WERI-Rb-1 (cell line): ENCODE measurements at regions not wholly inside any gene's neighbourhood (a gene's known extent, or its start where the extent isn't known, plus 50 kb on each side); places are given as distances from the start of the nearest gene placed in this dataset.

Source experiments
- DNase-seq: peaks from one replicate; pipeline ENCODE4 v3.0.0-alpha.2; 2020
- H3K27ac ChIP-seq: fragments of 250-450 bp; sonication (Bioruptor Pico); 2 replicates; pipeline ENCODE4 v1.5.1; 2020; ENCODE audit warnings: mild to moderate bottlenecking, moderate library complexity
- H3K27me3 ChIP-seq: fragments of 250-450 bp; sonication (Bioruptor Pico); 2 replicates; pipeline ENCODE4 v1.5.1; 2021; ENCODE audit warnings: mild to moderate bottlenecking, low read depth, moderate library complexity; ENCODE audit not compliant: insufficient read depth, severe bottlenecking
- H3K36me3 ChIP-seq: fragments of 250-450 bp; sonication (Bioruptor Pico); 2 replicates; pipeline ENCODE4 v1.5.1; 2020; ENCODE audit warnings: mild to moderate bottlenecking, moderate library complexity
- H3K4me3 ChIP-seq: 2 replicates; pipeline ENCODE4 v1.5.1; 2011; ENCODE audit warnings: low read depth, mild to moderate bottlenecking, control low read depth, low read length
- H3K9me3 ChIP-seq: fragments of 250-450 bp; sonication (Bioruptor Pico); 2 replicates; pipeline ENCODE4 v1.5.1; 2021; ENCODE audit warnings: mild to moderate bottlenecking, moderate library complexity; ENCODE audit not compliant: severe bottlenecking
- TF ChIP-seq, protein P1 (sequence below): IDR thresholded peaks from 2 replicates; pipeline ENCODE4 v1.5.1; 2011; ENCODE audit warnings: low read depth, mild to moderate bottlenecking, control low read depth, inconsistent platforms, low read length

DNA sequence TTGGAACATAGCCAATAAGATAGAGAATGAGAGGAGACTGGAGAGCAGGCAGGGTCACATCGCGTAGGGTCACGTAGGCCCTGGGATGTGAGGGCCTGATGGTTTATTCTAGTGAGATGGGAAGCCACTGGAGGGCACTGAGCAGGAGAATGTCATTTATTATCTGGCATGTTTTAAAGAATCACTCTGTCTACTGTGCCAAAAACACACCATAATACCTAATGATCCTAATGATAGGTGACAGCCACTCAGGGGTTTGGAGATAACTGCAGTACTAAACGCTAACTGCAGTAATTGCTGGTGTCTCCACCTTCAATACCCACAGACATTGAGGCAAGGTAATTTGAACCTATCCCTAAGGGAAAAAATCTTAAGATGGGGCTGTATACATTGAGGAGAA, 185.4 kb downstream of the TTLL7 start:
- Histone ChIP-seq H3K27ac (no peak overlapping the region), H3K4me3 (no peak overlapping the region), H3K36me3 (no peaks in the 10 kb centered on the region), H3K9me3 (no peaks in the 10 kb centered on the region), H3K27me3 (no peaks in the 10 kb centered on the region)
- TF ChIP-seq, protein P1, sequence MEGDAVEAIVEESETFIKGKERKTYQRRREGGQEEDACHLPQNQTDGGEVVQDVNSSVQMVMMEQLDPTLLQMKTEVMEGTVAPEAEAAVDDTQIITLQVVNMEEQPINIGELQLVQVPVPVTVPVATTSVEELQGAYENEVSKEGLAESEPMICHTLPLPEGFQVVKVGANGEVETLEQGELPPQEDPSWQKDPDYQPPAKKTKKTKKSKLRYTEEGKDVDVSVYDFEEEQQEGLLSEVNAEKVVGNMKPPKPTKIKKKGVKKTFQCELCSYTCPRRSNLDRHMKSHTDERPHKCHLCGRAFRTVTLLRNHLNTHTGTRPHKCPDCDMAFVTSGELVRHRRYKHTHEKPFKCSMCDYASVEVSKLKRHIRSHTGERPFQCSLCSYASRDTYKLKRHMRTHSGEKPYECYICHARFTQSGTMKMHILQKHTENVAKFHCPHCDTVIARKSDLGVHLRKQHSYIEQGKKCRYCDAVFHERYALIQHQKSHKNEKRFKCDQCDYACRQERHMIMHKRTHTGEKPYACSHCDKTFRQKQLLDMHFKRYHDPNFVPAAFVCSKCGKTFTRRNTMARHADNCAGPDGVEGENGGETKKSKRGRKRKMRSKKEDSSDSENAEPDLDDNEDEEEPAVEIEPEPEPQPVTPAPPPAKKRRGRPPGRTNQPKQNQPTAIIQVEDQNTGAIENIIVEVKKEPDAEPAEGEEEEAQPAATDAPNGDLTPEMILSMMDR: no peak
- no peak for DNase-seq

DNA sequence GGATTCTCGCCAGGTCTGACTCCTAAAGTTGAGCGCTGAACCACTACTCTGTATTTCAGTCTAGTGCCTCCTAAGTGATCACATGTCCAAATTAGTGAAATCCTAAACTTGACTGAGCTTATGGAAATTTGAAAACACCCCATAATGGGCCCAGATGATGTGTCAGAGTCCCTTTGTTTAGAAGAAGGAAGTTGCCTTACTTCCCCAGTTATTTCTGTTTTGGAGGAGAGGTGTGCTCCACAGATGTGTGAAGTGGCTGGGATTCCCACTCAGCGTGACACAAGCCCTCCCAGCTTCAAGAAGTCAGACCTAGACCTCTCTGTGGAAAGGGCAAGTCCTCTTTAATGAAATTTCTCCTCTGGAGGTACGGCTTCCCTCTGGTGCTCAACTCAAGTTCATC, 188.8 kb downstream of the TTLL7 start:
- TF ChIP-seq, protein P1: no peak
- no peak for DNase-seq
- H3K27me3 ChIP-seq: no peaks in the 10 kb centered on the region
- no peaks in the 10 kb centered on the region for H3K9me3 ChIP-seq
- no peaks in the 10 kb centered on the region for H3K36me3 ChIP-seq
- H3K4me3 ChIP-seq: no peak overlapping the region
- no peak overlapping the region for H3K27ac ChIP-seq

DNA sequence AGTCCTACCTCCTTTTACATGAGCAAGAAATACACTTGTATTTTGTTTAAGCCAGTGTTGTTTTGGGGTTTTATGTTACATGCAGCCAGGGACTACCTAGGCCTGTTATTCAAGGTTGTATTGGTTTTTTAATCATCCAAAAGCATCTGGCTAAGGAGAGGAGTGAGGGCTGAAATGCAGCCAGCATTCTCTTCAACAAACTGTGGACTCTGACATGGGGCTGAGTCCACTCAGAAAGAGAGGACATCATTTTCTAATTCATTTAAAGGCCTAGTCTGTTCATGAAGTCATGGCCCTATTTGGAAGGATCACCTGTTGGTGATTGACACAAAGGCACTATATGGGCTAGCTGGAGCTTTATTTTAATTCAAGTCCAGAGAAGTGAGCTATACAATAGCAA, 190.4 kb downstream of the TTLL7 start:
- TF ChIP-seq, protein P1: no peak
- Histone ChIP-seq H3K9me3 (no peaks in the 10 kb centered on the region), H3K27me3 (no peaks in the 10 kb centered on the region), H3K27ac (no peak overlapping the region), H3K4me3 (no peak overlapping the region), H3K36me3 (no peaks in the 10 kb centered on the region)
- DNase-seq: no peak

DNA sequence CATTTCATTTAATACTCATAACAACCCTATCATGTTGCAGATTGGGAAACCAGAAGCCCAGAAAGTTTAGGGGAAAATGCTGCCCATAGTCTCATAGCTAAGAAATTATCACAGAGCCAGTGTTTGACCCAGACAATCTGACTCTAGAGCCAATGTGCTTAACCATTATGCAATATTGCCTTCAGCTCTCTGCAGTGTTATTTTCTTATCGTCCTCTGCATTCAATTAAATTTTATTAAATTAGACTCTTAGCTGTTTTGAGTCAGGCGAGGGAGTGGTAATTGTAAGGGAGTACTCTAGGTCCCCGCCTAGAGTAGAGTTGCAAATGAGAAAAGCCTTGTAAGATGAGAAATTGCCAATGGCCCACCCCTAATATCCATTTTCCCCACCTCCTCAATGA, 191.1 kb downstream of the TTLL7 start:
- H3K36me3 ChIP-seq: no peaks in the 10 kb centered on the region
- H3K27me3 ChIP-seq: no peaks in the 10 kb centered on the region
- TF ChIP-seq, protein P1: no peak
- DNase-seq: no peak
- no peaks in the 10 kb centered on the region for H3K9me3 ChIP-seq
- H3K4me3 ChIP-seq: no peak overlapping the region
- H3K27ac ChIP-seq: no peak overlapping the region

DNA sequence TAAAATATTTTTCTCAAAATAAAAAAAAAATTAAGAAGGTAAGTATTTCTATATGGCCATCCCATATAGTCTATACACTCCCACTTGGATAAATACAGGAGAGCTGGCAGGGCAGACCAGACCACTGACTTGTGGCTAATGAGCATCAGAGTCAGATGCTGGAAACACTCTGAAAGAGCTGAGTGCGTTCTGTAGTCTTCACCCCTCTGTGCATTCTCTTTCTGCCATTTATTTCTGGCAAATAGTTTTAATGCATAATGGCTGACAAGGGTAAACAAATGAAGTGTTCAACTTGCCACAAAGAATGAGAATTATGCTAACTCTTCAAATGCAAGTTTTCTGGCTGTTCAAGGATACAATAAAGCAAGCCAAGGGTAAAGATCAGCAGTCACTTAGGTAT, 191.7 kb downstream of the TTLL7 start:
- Histone ChIP-seq H3K36me3 (no peaks in the 10 kb centered on the region), H3K9me3 (no peaks in the 10 kb centered on the region), H3K27me3 (no peaks in the 10 kb centered on the region), H3K27ac (no peak overlapping the region), H3K4me3 (no peak overlapping the region)
- DNase-seq: no peak
- TF ChIP-seq, protein P1: no peak

DNA sequence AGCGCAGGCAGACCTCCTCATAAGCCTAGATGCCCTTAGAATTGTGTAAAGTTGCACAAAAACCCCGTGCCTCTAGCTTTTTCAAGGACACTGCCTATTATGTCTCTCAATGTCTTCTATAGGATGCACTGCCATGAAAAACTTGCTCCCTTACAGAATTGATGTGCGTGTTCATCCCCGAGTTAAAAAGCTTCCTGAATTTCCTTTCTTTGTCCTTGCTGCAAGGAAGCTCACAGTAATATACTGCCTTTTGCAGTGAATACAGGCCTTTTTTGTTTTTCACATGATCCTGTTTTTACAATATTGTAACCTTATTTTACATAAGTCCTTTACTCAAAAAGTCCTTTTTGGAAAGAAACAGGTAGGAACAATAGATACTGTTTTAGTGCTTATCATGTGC, 193.0 kb downstream of the TTLL7 start:
- no peaks in the 10 kb centered on the region for H3K36me3 ChIP-seq
- H3K27ac ChIP-seq: no peak overlapping the region
- no peak for DNase-seq
- no peak overlapping the region for H3K4me3 ChIP-seq
- H3K9me3 ChIP-seq: no peaks in the 10 kb centered on the region
- TF ChIP-seq, protein P1: no peak
- no peaks in the 10 kb centered on the region for H3K27me3 ChIP-seq
